ENCODE measurements at regions not wholly inside any gene's neighbourhood (a gene's known extent, or its start where the extent isn't known, plus 50 kb on each side); places are given as distances from the start of the nearest gene placed in this dataset.

GRCh38 chr1:73181190-73181540 lies 898.8 kb upstream of the NEGR1 start:
- no peak for TF ChIP-seq CTCF (IDR thresholded peaks at IDR 0.05; ENCODE audit: low read depth, low read length, missing control alignments)

GRCh38 chr1:73180397-73181189 lies 898.3 kb upstream of the NEGR1 start:
- no peak for DNase-seq (ENCODE audit: low read depth)
- H3K4me3 ChIP-seq (ENCODE audit: low read depth, low read length): no peak overlapping the region
- TF ChIP-seq CTCF (IDR thresholded peaks at IDR 0.05; ENCODE audit: low read depth, low read length, missing control alignments): no peak

More at GRCh38 chr1:73181190-73181540, 898.8 kb upstream of the NEGR1 start:
- no peak for DNase-seq (ENCODE audit: low read depth)
- no peak overlapping the region for H3K4me3 ChIP-seq (ENCODE audit: low read depth, low read length)

GRCh38 chr1:73176902-73177301 lies 894.6 kb upstream of the NEGR1 start:
- TF ChIP-seq CTCF (IDR thresholded peaks at IDR 0.05; ENCODE audit: low read depth, low read length, missing control alignments): no peak
- no peak for DNase-seq (ENCODE audit: low read depth)
- H3K4me3 ChIP-seq (ENCODE audit: low read depth, low read length): no peak overlapping the region

GRCh38 chr1:73167009-73167657 lies 884.8 kb upstream of the NEGR1 start:
- H3K4me3 ChIP-seq (ENCODE audit: low read depth, low read length): no peak overlapping the region
- DNase-seq (ENCODE audit: low read depth): no peak
- TF ChIP-seq CTCF (IDR thresholded peaks at IDR 0.05; ENCODE audit: low read depth, low read length, missing control alignments): no peak

GRCh38 chr1:73162564-73162963 lies 880.2 kb upstream of the NEGR1 start:
- TF ChIP-seq CTCF (IDR thresholded peaks at IDR 0.05; ENCODE audit: low read depth, low read length, missing control alignments): no peak
- H3K4me3 ChIP-seq (ENCODE audit: low read depth, low read length): no peak overlapping the region
- DNase-seq (ENCODE audit: low read depth): no peak

GRCh38 chr1:73161418-73161817 lies 879.1 kb upstream of the NEGR1 start:
- no peak for DNase-seq (ENCODE audit: low read depth)
- no peak overlapping the region for H3K4me3 ChIP-seq (ENCODE audit: low read depth, low read length)
- no peak for TF ChIP-seq CTCF (IDR thresholded peaks at IDR 0.05; ENCODE audit: low read depth, low read length, missing control alignments)

All from GM12864 (cell line).